SJCRH30 (cell line): ENCODE measurements at regions not wholly inside any gene's neighbourhood (a gene's known extent, or its start where the extent isn't known, plus 50 kb on each side); places are given as distances from the start of the nearest gene placed in this dataset.
A peak's percentile ranks its signal among the peaks of the same experiment; 100 is the strongest.

Experiments
- DNase-seq, 2 experiments: peaks; one replicate each; pipeline ENCODE4 v3.0.0-alpha.2; 2015 to 2020
- H3K27ac ChIP-seq: fragments of 250-450 bp; sonication (Bioruptor Pico); 2 replicates; pipeline ENCODE4 v1.5.1; 2020; ENCODE audit warnings: mild to moderate bottlenecking, moderate library complexity
- H3K27me3 ChIP-seq: fragments of 250-450 bp; sonication (Bioruptor Pico); 2 replicates; pipeline ENCODE4 v1.5.1; 2020; ENCODE audit warnings: mild to moderate bottlenecking, moderate library complexity
- H3K36me3 ChIP-seq: fragments of 250-450 bp; sonication (Bioruptor Pico); 2 replicates; pipeline ENCODE4 v1.5.1; 2020; ENCODE audit warnings: mild to moderate bottlenecking, moderate library complexity
- H3K4me1 ChIP-seq: fragments of 250-450 bp; sonication (Bioruptor Pico); 2 replicates; pipeline ENCODE4 v1.5.1; 2020; ENCODE audit warnings: mild to moderate bottlenecking, moderate library complexity
- H3K4me3 ChIP-seq: fragments of 250-450 bp; sonication (Bioruptor Pico); 2 replicates; pipeline ENCODE4 v1.5.1; 2020; ENCODE audit warnings: mild to moderate bottlenecking, moderate library complexity
- H3K9me3 ChIP-seq: fragments of 250-450 bp; sonication (Bioruptor Pico); replicated peaks from 2 replicates; pipeline ENCODE4 v1.5.1; 2020; ENCODE audit warnings: mild to moderate bottlenecking, moderate library complexity

DNA sequence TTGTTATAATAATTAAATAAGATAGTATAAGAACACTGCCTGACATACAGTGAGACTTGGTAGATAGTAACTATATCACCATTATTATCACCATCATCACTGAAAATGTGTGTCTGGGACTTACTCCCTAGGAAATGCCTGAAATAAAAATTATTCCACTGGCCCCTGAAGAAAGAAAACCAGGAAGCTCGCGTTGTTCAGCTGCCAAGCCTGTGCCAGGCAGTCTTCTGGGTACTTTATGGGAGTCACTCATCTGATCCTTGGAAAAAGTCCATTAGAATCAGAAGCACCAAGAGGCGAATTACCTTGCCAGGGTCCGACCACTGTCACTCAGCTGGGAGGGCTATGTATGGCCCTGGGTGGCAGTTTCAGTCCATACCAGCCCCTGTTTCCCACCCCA is 220.3 kb upstream of the TPM1 start:
- Histone ChIP-seq H3K4me3 (no peak overlapping the region), H3K27me3 (no peaks in the 10 kb centered on the region), H3K36me3 (no peaks in the 10 kb centered on the region), H3K9me3 (no peaks in the 10 kb centered on the region), H3K4me1 (peaks cover 18% of the 10 kb centered on the region), H3K27ac (no peak overlapping the region)
- DNase-seq: no peak

- Histone ChIP-seq H3K4me3 (no peak overlapping the region), H3K4me1 (peaks cover 29% of the 10 kb centered on the region), H3K27me3 (no peaks in the 10 kb centered on the region), H3K36me3 (no peaks in the 10 kb centered on the region), H3K27ac (no peak overlapping the region), H3K9me3 (no peaks in the 10 kb centered on the region)
- DNase-seq: no peak
Measured at GRCh38 chr15:62823561-62823960, 219.0 kb upstream of the TPM1 start.

DNA sequence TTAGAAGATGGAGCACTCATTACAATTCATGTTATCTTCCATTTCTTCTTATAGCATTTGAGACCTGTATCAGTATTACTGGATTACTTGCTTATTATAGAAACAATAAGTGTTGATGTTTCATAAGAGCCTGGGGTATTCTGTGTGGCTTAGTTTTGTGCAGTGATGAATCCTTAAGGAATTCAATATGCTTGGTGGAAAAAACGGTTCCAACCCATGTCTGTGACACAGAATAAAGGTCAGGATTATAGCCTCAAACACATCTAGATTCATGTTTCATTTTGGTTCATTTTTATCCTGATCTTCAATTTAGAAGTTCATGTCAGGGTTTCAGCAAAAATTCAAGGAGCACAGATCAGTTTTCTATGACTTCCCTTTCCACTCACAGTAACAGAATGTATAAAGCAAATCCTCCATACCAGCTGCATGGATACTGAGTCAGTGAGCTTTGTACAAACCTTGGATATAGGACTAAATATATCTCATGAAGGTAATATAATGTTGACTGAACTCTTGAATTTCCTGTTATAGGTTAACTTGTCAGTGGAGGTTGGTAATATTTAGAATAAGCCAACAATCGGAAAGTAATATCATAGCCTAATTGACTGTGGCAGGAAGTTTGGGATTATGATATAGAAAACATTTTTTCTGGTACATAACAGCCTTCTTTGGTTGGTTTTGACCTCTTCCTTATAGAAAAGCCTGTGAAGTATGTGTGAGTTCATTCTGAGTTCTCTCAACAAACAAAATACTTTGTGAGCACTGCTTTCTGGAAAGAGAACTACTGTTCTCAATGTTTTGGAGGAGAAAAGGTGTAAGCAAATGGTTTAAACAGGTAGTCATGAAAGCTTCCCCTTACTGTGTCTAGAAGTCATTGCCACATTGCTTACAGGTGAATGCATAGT is 218.2 kb upstream of the TPM1 start:
- Histone ChIP-seq H3K4me1 (peaks cover 31% of the 10 kb centered on the region), H3K27ac (peak overlapping the region; percentile 6; the same call in 1 of the 2 replicates), H3K4me3 (no peak overlapping the region), H3K27me3 (no peaks in the 10 kb centered on the region), H3K9me3 (no peaks in the 10 kb centered on the region), H3K36me3 (no peaks in the 10 kb centered on the region)
- DNase-seq: peak in 1 of 2 experiments; percentile 44

DNA sequence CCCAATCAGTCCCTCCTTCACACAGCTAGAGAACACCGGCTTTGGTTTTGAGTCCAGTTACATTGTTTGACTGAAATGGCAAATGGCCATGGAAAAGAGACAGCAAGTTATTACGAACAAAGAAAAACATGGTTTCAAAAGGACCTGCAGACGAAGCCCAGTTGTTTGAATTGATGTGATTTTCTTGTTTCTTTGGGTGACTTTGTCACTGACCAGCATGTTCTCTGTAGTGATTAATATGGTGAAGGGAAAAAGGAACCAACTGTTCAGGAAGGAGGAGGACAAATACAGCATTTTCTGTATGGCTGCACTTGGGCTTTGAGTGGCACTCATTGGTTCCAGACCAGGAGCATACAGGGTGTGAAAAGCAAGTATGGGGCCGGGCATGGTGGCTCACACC is 217.4 kb upstream of the TPM1 start:
- Histone ChIP-seq H3K27ac (no peak overlapping the region), H3K9me3 (no peaks in the 10 kb centered on the region; the same call in 1 of the 2 replicates), H3K4me1 (peaks cover 31% of the 10 kb centered on the region), H3K4me3 (no peak overlapping the region), H3K27me3 (no peaks in the 10 kb centered on the region), H3K36me3 (no peaks in the 10 kb centered on the region)
- DNase-seq: no peak

DNA sequence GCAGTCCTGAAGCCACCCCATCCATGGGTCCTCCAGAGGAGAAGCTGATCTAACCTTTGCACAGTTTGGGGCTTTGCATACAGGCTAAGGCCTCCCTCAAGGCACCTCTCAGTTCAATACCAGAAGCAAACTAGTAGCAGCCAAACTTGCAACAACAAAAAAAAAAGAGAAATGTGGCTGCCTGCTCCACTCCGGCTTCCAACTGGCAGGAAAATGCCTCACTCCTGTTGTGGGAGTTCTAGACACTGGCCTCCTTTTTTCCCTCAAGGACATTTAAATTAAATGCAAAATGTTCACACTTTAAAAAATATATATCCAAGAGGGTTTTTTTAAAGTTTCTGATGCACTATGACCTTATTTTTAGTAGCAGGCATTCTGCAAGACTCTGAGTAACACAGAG is 216.0 kb upstream of the TPM1 start:
- Histone ChIP-seq H3K4me1 (peaks cover 31% of the 10 kb centered on the region), H3K4me3 (no peak overlapping the region), H3K27ac (no peak overlapping the region), H3K27me3 (no peaks in the 10 kb centered on the region), H3K9me3 (no peaks in the 10 kb centered on the region; the same call in 1 of the 2 replicates), H3K36me3 (no peaks in the 10 kb centered on the region)
- DNase-seq: no peak

DNA sequence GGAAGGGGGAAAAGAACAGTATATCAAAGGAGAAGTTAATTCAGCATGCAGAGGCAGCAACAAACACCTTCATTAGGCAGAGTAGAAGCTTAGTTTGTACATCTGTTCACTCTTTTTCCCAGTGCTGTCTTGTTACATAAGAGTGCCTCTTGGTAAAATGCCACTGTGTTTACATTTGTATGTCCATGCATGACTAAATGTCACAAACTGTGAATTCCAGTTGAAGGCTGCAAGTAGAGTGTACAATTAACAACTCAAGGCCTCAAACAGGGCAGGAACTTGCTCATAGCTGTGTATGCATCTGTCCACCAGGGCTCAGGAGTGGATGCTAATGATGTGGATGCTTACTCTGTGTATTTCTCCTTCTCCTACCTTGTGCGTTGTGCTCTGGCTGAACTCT is 214.2 kb upstream of the TPM1 start:
- Histone ChIP-seq H3K27ac (peak overlapping the region; percentile 36; the same call in 1 of the 2 replicates), H3K36me3 (no peaks in the 10 kb centered on the region), H3K4me1 (peaks cover 30% of the 10 kb centered on the region), H3K9me3 (no peaks in the 10 kb centered on the region; the same call in 1 of the 2 replicates), H3K27me3 (no peaks in the 10 kb centered on the region), H3K4me3 (no peak overlapping the region)
- peak; percentile 58 to 78 for DNase-seq

DNA sequence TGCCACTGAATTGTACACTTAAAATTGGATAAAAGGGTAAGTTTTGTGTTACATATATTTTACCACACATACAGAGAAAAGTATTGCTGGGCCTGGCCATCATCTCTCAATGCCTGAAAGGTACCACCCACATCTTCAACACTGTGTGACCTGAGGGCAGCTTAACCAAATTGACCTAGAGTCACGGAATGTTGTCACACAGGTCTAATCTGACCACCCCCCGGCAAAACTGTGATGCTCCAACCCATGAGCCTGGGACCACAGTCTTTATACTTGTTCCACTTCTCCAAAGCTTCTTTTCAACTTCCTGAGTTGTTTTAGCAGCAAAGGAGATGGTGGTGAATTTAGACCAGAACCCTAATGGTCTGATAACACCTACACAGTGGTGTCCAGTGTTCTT is 210.3 kb upstream of the TPM1 start:
- peaks cover 13% of the 10 kb centered on the region for H3K4me1 ChIP-seq
- no peaks in the 10 kb centered on the region for H3K27me3 ChIP-seq
- DNase-seq: no peak
- H3K9me3 ChIP-seq: no peaks in the 10 kb centered on the region; the same call in 1 of the 2 replicates
- H3K27ac ChIP-seq: no peak overlapping the region
- no peaks in the 10 kb centered on the region; the same call in 1 of the 2 replicates for H3K36me3 ChIP-seq
- H3K4me3 ChIP-seq: no peak overlapping the region

- Histone ChIP-seq H3K9me3 (no peaks in the 10 kb centered on the region; the same call in 1 of the 2 replicates), H3K4me3 (no peak overlapping the region), H3K27me3 (no peaks in the 10 kb centered on the region), H3K36me3 (no peaks in the 10 kb centered on the region; the same call in 1 of the 2 replicates), H3K27ac (no peak overlapping the region), H3K4me1 (peaks cover 2% of the 10 kb centered on the region)
- no peak for DNase-seq
Measured at GRCh38 chr15:62833646-62834045, 208.9 kb upstream of the TPM1 start.

GRCh38 chr15:62834686-62835329 is 207.7 kb upstream of the TPM1 start:
- DNase-seq: no peak
- H3K27ac ChIP-seq: no peak overlapping the region
- H3K27me3 ChIP-seq: no peaks in the 10 kb centered on the region
- H3K9me3 ChIP-seq: no peaks in the 10 kb centered on the region; the same call in 1 of the 2 replicates
- H3K4me3 ChIP-seq: no peak overlapping the region
- H3K36me3 ChIP-seq: no peaks in the 10 kb centered on the region; the same call in 1 of the 2 replicates
- no peaks in the 10 kb centered on the region for H3K4me1 ChIP-seq

GRCh38 chr15:62835351-62835750 is 207.2 kb upstream of the TPM1 start:
- H3K9me3 ChIP-seq: no peaks in the 10 kb centered on the region
- no peaks in the 10 kb centered on the region for H3K27me3 ChIP-seq
- H3K27ac ChIP-seq: no peak overlapping the region
- no peak overlapping the region for H3K4me3 ChIP-seq
- no peaks in the 10 kb centered on the region; the same call in 1 of the 2 replicates for H3K36me3 ChIP-seq
- DNase-seq: no peak
- H3K4me1 ChIP-seq: no peaks in the 10 kb centered on the region

DNA sequence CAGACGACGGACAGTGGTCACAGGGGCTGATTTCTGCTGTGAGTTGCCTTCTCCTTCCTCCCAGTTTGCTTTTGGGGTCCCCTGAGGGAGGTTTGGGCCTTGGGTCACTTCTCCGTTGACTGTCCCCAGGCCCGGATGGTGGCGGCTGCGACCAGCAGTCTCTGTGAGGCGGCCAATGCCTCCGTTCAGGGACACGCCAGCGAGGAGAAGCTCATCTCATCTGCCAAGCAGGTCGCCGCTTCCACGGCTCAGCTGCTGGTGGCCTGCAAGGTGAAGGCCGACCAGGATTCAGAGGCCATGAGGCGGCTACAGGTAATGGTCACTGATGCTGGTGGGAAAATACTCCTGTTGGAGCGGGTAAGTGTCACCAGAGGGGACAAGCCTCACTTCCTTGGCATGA is 206.8 kb upstream of the TPM1 start:
- H3K4me3 ChIP-seq: no peak overlapping the region
- H3K9me3 ChIP-seq: no peaks in the 10 kb centered on the region
- no peak overlapping the region for H3K27ac ChIP-seq
- H3K27me3 ChIP-seq: no peaks in the 10 kb centered on the region
- DNase-seq: no peak
- no peaks in the 10 kb centered on the region for H3K4me1 ChIP-seq
- no peaks in the 10 kb centered on the region; the same call in 1 of the 2 replicates for H3K36me3 ChIP-seq

GRCh38 chr15:62840526-62841268 is 201.8 kb upstream of the TPM1 start:
- peaks cover 15% of the 10 kb centered on the region for H3K4me1 ChIP-seq

GRCh38 chr15:62841269-62841628 is 201.3 kb upstream of the TPM1 start:
- no peaks in the 10 kb centered on the region for H3K27me3 ChIP-seq
- no peaks in the 10 kb centered on the region for H3K36me3 ChIP-seq
- peaks cover 16% of the 10 kb centered on the region for H3K4me1 ChIP-seq
- H3K27ac ChIP-seq: no peak overlapping the region
- no peak overlapping the region for H3K4me3 ChIP-seq
- no peaks in the 10 kb centered on the region for H3K9me3 ChIP-seq
- DNase-seq: no peak

More at GRCh38 chr15:62840526-62841268, 201.8 kb upstream of the TPM1 start:
- DNase-seq: no peak
- Histone ChIP-seq H3K4me3 (no peak overlapping the region), H3K27me3 (no peaks in the 10 kb centered on the region), H3K9me3 (no peaks in the 10 kb centered on the region), H3K27ac (no peak overlapping the region), H3K36me3 (no peaks in the 10 kb centered on the region)

DNA sequence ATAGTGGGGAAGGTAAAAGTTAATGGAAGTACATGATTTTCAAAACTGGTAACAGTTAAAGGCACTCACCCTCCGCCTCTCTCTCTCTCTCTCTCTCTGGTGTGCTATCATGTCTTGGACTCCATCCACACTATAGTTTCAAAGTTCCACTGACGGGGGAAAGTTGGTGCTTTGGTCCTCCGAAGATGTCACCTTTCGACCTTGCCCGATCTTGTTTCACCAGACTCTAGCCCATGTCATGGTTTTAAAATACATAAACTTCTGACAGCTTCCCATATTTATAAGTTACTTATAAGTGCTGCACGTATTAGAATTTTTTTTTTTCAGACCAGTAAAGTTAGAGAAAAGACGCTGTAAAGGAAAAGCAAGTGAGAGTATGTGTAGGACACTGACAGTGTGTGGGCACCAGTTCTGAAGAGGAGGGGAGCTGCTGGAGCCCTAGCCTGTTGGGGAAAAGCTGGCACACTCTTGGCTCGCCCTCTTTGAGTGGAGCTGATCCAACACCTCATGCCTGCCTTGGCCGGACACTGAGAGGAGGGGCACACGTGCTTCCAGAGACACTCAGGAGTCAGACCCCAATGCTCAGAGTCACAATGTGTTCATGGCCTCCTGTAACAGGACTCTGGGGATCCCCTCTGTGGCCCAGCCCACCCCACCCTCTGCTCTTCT is 200.5 kb upstream of the TPM1 start:
- DNase-seq: no peak
- Histone ChIP-seq H3K27me3 (no peaks in the 10 kb centered on the region), H3K27ac (no peak overlapping the region), H3K9me3 (no peaks in the 10 kb centered on the region), H3K4me3 (no peak overlapping the region), H3K4me1 (peaks cover 16% of the 10 kb centered on the region), H3K36me3 (no peaks in the 10 kb centered on the region)
